Prostate gland (tissue), 2 donors: ENCODE measurements at regions not wholly inside any gene's neighbourhood (a gene's known extent, or its start where the extent isn't known, plus 50 kb on each side); places are given as distances from the start of the nearest gene placed in this dataset.

Experiments
- POLR2A ChIP-seq: fragments of 450-650 bp; IDR thresholded peaks from one replicate; pipeline ENCODE4 v1.6.1; 2016; ENCODE audit warnings: antibody characterized with exemption, mild to moderate bottlenecking
- POLR2AphosphoS5 ChIP-seq: sonication (generic); formaldehyde crosslinking; IDR thresholded peaks from one replicate; pipeline ENCODE4 v1.6.1; 2017; ENCODE audit warnings: antibody characterized with exemption
- TF ChIP-seq, protein P1 (sequence below), 4 experiments: fragments of 200-600 bp in 2 of 4; fragments of 450-650 bp in 2 of 4; sonication (generic) in 2 of 4; IDR thresholded peaks; 1 replicate in 3 of 4; 2 replicates in 1 of 4; pipeline ENCODE4 v1.5.1; 2016 to 2019; ENCODE audit warnings: antibody characterized with exemption in 4 of 4, mild to moderate bottlenecking in 2 of 4, moderate library complexity in 2 of 4

DNA sequence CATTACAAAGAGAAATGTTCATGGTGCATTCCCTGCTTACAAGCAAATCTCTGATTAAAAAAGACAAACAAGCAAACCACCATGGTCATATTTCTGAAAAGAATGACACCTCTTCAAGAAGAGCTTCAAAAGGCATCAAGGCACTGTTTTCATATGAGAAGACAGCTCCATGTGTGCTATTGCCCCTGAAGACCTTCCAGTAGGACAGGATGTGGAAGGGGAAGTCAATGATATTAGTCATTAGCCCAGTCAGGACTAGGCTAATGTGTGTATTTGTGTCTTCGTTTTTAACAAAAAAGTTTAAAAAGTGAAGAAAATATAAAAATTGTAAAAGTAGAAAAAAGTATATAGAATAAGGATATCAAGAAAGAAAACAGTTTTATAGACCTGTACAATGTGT is 534.7 kb upstream of the ARGLU1 start:
- no peak for TF ChIP-seq POLR2A
- TF ChIP-seq, protein P1, sequence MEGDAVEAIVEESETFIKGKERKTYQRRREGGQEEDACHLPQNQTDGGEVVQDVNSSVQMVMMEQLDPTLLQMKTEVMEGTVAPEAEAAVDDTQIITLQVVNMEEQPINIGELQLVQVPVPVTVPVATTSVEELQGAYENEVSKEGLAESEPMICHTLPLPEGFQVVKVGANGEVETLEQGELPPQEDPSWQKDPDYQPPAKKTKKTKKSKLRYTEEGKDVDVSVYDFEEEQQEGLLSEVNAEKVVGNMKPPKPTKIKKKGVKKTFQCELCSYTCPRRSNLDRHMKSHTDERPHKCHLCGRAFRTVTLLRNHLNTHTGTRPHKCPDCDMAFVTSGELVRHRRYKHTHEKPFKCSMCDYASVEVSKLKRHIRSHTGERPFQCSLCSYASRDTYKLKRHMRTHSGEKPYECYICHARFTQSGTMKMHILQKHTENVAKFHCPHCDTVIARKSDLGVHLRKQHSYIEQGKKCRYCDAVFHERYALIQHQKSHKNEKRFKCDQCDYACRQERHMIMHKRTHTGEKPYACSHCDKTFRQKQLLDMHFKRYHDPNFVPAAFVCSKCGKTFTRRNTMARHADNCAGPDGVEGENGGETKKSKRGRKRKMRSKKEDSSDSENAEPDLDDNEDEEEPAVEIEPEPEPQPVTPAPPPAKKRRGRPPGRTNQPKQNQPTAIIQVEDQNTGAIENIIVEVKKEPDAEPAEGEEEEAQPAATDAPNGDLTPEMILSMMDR (IDR thresholded peaks at IDR 0.05): no peak
- TF ChIP-seq POLR2AphosphoS5: no peak
